ENCODE measurements at regions not wholly inside any gene's neighbourhood (a gene's known extent, or its start where the extent isn't known, plus 50 kb on each side); places are given as distances from the start of the nearest gene placed in this dataset.
"Not testable (repeated sequence)": the region's sequence is repeated elsewhere in the genome, so short reads cannot be mapped to it uniquely, and the experiment has no call there.

- Histone ChIP-seq H3K36me3 (no peaks in the 10 kb centered on the region), H3K4me1 (no peaks in the 10 kb centered on the region), H3K27ac (replicated peaks in 1 of 4) (no peak overlapping the region), H3K9me3 (peaks cover 0 to 17% (median 0%) of the 10 kb centered on the region in 4 donors), H3K4me3 (no peak overlapping the region), H3K27me3 (no peaks in the 10 kb centered on the region)
- TF ChIP-seq EP300 (IDR thresholded peaks at IDR 0.05), result no peak
- TF ChIP-seq POLR2AphosphoS5 (IDR thresholded peaks at IDR 0.05), result no peak
- no peak for TF ChIP-seq POLR2A (IDR thresholded peaks at IDR 0.05; ENCODE audit: low read depth)
- TF ChIP-seq CTCF (IDR thresholded peaks at IDR 0.05), result no peak
- DNase-seq (ENCODE audit: extremely low spot score), result no peak
- WGBS, result 83% methylated on average over 2 of the region's 2 CpGs
- intact Hi-C loops (cut with DNase I), result no loop called here
Measured at GRCh38 chr7:123324283-123324682, 124.5 kb upstream of the SLC13A1 start.

GRCh38 chr7:123323689-123324088 is 123.9 kb upstream of the SLC13A1 start:
- Histone ChIP-seq H3K36me3 (no peaks in the 10 kb centered on the region), H3K4me3 (no peak overlapping the region), H3K4me1 (no peaks in the 10 kb centered on the region), H3K27me3 (no peaks in the 10 kb centered on the region), H3K9me3 (peaks cover 0 to 17% (median 0%) of the 10 kb centered on the region in 4 donors), H3K27ac (replicated peaks in 1 of 4) (no peak overlapping the region)
- TF ChIP-seq POLR2A (IDR thresholded peaks at IDR 0.05; ENCODE audit: low read depth) (no peak), CTCF (IDR thresholded peaks at IDR 0.05) (no peak), POLR2AphosphoS5 (IDR thresholded peaks at IDR 0.05) (no peak), EP300 (IDR thresholded peaks at IDR 0.05) (no peak)
- intact Hi-C loops (cut with DNase I), result no loop called here
- DNase-seq (ENCODE audit: extremely low spot score), result no peak

- H3K4me3 ChIP-seq; H3K27me3 ChIP-seq; DNase-seq (ENCODE audit: extremely low spot score); H3K27ac ChIP-seq (replicated peaks in 1 of 4); H3K36me3 ChIP-seq; H3K4me1 ChIP-seq; intact Hi-C loops (cut with DNase I): not testable (repeated sequence)
- WGBS, result 80% methylated on average over 5 of the region's 5 CpGs
- peaks cover 0 to 17% (median 0%) of the 10 kb centered on the region in 4 donors for H3K9me3 ChIP-seq
Measured at GRCh38 chr7:123321578-123321977, 121.8 kb upstream of the SLC13A1 start.

- Histone ChIP-seq H3K9me3 (peaks cover 0 to 17% (median 0%) of the 10 kb centered on the region in 4 donors), H3K27me3 (no peaks in the 10 kb centered on the region), H3K27ac (replicated peaks in 1 of 4) (no peak overlapping the region), H3K4me3 (no peak overlapping the region), H3K4me1 (no peaks in the 10 kb centered on the region), H3K36me3 (no peaks in the 10 kb centered on the region)
- no peak for TF ChIP-seq POLR2AphosphoS5 (IDR thresholded peaks at IDR 0.05)
- TF ChIP-seq CTCF (IDR thresholded peaks at IDR 0.05), result no peak
- no peak for TF ChIP-seq EP300 (IDR thresholded peaks at IDR 0.05)
- intact Hi-C loops (cut with DNase I), result no loop called here
- WGBS, result 89% methylated on average over 3 of the region's 3 CpGs
- no peak for DNase-seq (ENCODE audit: extremely low spot score)
Measured at GRCh38 chr7:123319911-123320310, 120.1 kb upstream of the SLC13A1 start.

GRCh38 chr7:123314886-123315285 is 115.1 kb upstream of the SLC13A1 start:
- DNase-seq (ENCODE audit: extremely low spot score), result no peak
- H3K4me3 ChIP-seq, result no peak overlapping the region
- intact Hi-C loops (cut with DNase I), result no loop called here
- peaks cover 0 to 4% (median 0%) of the 10 kb centered on the region in 4 donors for H3K4me1 ChIP-seq
- WGBS, result 78% methylated on average over 1 of the region's 1 CpG
- no peaks in the 10 kb centered on the region for H3K36me3 ChIP-seq
- no peak overlapping the region for H3K27ac ChIP-seq (replicated peaks in 1 of 4)
- no peaks in the 10 kb centered on the region for H3K9me3 ChIP-seq
- H3K27me3 ChIP-seq, result no peaks in the 10 kb centered on the region
- TF ChIP-seq POLR2AphosphoS5 (IDR thresholded peaks at IDR 0.05), result no peak
- TF ChIP-seq CTCF (IDR thresholded peaks at IDR 0.05), result no peak
- TF ChIP-seq EP300 (IDR thresholded peaks at IDR 0.05), result no peak
- no peak for TF ChIP-seq POLR2A (IDR thresholded peaks at IDR 0.05; ENCODE audit: low read depth)

Measured in esophagus muscularis mucosa (tissue), 4 donors.